ENCODE measurements at regions not wholly inside any gene's neighbourhood (a gene's known extent, or its start where the extent isn't known, plus 50 kb on each side); places are given as distances from the start of the nearest gene placed in this dataset.

- DNase-seq, result no peak
Measured at GRCh38 chr10:128916383-128916782, 550.7 kb upstream of the MGMT start.

DNA sequence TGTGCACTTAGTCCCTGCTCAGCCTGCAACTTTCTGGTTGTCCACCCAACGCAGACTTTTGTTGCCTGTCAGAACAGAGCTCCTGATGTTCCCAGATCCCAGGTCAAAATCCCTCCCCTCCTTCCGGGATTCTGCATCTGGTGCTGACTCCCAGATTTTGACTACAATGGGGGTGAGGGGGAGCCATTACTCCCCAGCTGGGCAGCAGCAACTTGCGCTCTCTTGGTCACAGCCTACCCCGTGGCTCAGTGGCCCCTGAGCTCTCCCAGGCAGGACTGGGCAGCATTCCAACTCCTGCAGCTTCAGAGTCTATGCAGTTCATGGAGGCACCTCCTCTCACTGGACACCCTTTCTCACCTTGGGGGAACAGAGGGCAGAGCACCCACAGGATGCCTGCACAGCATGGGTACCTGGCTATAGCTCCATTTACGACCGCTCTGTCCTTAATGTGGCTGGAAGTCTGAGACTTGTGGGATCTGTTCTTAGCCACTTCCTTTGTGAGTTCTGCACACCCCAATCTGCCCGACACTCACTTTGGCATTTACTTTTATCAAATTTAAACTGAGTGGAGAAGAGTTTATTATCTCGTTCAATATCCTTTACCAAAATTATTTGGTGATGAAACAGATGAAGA is 545.5 kb upstream of the MGMT start:
- DNase-seq, result no peak

DNA sequence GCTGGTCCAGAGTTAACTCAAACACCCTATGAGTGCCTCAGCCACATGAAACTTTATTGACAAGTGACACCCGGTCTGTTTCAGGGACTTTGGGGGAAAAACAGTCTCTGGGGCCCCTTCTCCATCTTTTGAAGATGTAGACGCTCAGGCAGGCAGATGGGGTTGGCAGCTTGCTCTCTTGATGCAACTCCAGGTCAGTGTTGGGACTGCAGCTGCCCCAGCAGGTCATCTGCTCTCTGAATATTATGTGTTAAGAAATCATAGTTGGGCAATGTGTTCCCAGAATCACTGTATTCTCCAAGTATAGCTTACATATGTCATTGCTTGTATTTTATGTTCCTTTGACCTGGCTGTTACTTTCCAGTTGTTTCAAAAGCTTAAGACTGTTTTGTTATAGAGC is 544.9 kb upstream of the MGMT start:
- no peak for DNase-seq

DNA sequence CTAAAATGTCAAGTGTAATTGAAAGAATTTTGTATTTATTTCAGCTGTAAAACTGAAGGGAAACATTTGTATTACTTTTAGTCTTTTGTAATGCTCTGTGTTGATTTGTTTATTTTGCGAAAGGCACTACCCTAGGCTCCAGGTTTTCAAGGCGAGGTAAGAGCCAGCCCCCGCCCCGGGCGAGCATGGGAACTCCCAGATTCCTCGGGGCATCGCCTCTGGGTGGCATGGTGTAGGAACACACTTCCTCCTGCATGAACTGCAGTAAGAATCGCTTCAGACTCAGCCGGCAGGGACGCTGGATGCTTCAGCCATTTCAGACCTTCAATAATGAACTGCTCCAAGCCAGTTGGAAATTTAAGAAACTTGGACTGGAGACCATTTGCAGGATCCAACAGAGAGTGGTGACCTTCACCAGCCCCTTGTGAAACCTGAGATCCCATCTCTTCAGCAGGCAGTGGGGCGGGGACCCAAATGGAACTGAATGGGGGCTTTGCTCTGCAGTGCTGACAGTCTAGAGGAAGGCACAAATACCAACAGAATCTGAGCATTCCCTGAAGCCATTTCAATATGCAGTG is 544.3 kb upstream of the MGMT start:
- no peak for DNase-seq

GRCh38 chr10:128924918-128925317 is 542.1 kb upstream of the MGMT start:
- no peak for DNase-seq

DNA sequence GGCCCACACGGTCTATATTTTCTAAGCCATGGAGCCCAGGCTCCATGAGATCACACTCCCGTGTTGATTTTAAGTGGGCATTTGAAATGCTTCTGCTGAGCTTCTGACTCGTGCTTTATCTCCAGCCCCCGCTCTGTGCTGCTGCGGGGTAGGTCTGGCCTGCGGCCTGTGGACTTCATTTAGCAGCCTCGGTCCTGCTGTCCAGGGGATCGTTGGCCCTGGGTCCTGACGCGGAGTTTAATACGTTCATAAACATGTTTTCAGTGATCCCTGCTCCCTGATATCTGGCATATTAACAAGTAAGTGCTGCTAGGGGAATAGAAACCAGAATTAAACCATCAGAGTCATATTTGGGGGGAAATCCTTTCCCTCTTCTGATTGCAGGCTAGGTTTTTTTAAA is 540.3 kb upstream of the MGMT start:
- no peak for DNase-seq

GRCh38 chr10:128927497-128928161 is 539.4 kb upstream of the MGMT start:
- no peak for DNase-seq

- DNase-seq, result no peak
Measured at GRCh38 chr10:128928231-128928836, 538.7 kb upstream of the MGMT start.

DNA sequence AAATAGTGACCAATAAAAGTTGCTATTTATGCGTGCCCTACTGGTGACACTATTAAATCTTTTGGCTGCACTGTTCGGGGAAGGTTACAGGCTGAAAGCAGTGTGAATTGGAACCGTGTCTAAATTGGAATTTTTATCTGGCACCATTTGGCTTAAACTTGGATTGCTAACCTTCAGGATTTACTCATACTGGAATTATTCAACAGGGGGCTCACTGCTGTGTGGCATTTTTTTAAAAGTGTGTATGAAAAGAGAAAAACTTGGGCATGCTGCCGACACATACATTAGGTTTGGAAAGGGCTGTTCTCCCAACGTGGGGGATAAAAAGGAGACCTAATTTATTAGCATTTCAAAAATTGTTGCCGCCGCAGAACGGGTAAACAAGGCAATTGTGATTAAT is 537.9 kb upstream of the MGMT start:
- DNase-seq, result no peak

- no peak for DNase-seq
Measured at GRCh38 chr10:128929767-128930166, 537.3 kb upstream of the MGMT start.

- DNase-seq, result no peak
Measured at GRCh38 chr10:128930515-128930914, 536.5 kb upstream of the MGMT start.

- DNase-seq, result no peak
Measured at GRCh38 chr10:128932071-128932820, 534.8 kb upstream of the MGMT start.

DNA sequence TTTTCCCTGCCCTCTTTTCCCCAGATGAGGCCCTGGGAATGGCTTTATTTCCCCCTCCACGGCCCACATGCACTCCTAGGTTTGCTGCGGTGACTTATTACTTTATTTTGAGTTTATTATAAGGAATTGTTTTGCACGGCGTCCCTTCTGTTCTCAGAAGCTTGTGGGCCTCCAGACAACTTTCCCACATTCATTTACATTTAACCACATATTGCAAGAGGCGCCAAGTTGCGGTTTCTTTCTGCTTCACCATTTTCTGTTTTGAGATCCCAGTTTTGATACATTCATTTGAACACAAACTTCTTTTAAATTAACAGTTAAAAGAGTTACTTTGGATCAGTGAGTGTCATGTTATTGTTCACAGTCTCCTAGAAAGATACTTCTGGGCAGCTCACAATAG is 532.5 kb upstream of the MGMT start:
- no peak for DNase-seq

DNA sequence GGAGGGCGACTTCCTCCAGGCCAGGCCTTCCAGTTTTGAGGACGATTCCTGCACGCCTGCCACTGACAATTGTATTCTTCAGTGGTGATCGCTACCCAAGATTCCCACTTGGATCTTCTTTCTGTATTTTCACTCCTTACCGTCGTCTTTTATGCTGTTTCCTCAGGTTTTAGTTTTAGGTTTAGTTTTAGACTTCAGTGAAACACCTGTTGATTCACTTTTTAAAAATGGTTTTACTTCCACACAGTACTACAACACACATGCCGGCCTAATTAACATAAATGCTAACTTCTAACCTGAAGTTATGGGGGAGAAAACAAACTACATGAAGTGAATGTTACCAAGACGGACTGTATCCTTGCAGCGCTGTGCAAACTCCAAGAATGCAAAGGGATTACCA is 530.6 kb upstream of the MGMT start:
- DNase-seq, result no peak

DNA sequence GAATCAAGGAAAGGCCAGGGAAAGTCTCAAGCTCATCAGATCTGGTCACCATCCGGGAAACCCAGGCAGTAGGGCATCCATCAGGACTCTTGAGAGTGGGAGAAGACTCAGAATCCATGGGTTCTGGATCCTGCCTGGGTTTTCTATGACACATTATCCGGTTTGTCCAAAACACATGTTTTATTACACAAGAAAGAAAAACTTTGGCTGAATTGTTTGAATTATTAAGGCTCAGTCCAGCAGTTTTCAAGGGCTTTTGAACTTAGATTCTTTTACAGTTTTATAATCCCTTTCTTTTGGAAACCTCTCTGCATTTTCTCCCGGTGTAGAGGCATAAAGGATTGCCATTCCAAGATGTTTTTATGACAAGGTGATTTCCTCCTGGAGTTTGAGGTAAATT is 528.5 kb upstream of the MGMT start:
- no peak for DNase-seq

DNA sequence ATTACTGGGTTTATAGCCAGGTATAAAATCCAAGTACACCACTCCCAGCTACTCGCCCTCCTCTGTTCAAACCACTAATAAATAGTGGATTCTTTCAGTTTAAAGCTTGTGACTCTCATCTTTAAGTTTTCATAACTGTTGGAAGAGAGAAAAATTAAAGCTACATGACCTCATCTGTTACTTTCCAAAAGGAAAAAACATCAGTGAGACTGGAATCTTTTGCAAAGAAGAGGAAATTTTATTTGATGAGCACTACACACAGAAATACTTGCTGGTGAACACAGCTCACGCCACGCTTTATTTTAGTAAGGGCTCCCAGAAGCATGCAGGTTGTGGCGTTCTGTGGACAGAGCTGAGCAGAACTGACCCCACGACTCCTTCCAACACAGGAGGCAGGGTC is 527.0 kb upstream of the MGMT start:
- DNase-seq, result no peak

- no peak for DNase-seq
Measured at GRCh38 chr10:128943111-128943510, 523.9 kb upstream of the MGMT start.

DNA sequence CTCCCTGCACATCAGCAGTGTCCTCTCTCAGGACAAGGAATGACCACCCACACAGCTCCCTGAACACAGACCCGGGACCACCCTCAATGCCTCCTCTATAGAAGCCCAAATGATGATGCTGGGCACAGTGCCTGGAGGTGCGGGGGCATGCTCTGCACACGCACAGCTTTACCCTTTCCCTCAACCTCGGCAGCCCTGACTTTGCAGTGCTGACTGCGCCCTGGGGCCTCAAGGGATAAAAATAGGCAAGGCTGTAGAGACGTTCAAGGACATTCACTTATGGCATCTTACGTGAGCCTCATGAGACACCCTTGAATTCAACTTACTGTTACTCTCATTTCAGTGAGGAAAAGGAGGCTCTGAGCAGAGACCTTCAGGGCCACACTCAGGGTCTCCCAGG is 521.6 kb upstream of the MGMT start:
- DNase-seq, result no peak

DNA sequence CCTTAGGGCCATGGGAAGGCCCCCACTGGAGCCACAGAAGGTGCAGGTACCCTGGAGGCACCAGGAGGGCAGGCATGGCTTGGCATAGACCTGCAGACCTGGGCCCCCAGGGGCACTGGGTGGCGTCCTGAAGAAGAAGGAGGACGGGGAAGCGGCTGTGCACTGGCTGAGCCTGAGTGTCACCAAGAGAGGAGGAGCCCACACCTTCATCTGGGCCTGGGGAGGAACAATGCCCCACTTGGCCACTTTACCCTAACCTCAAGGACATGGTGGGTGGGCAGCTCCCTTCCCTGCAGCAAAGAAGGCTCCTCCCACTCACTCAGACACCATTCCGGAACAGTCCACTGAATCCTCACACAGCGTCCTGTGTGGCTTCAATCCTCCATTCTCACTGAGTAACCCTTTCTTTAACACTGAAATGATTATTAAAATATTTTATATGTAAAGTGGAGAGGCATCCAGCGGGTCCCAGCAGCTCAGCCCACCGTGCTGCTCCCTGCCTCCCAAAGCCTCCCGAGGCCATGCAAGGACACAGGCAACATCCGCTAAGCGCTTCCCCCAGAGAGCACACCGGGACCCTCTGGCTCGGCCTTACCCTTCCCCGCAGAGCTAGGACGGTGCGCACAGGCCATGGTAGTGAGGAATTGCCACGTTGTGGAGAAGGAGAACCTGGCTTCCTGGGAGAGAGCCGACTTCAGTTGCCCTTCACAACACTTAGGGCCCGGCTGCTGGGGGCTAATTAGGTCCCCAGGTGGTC is 516.7 kb upstream of the MGMT start:
- DNase-seq, result no peak

- DNase-seq, result no peak
Measured at GRCh38 chr10:128950916-128951275, 516.1 kb upstream of the MGMT start.

- no peak for DNase-seq
Measured at GRCh38 chr10:128952856-128953255, 514.2 kb upstream of the MGMT start.

DNA sequence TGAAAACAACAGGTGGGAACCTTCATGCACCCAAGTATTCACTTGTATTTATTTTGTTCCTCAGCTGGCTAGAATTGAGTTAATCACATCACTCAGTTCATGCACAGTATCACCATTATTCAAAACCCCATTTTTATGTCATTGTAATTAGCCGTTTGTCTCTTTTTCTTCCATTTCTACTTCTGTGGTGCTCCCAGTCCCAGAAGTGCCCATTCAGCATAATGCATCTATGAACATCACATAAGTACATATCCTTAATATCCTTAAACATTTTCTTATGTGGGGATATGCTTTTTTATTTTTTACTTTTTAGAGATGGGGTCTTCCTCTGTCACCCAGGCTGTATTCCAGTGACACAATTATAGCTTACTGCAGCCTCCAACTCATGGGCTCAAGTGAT is 510.9 kb upstream of the MGMT start:
- DNase-seq, result no peak

DNA sequence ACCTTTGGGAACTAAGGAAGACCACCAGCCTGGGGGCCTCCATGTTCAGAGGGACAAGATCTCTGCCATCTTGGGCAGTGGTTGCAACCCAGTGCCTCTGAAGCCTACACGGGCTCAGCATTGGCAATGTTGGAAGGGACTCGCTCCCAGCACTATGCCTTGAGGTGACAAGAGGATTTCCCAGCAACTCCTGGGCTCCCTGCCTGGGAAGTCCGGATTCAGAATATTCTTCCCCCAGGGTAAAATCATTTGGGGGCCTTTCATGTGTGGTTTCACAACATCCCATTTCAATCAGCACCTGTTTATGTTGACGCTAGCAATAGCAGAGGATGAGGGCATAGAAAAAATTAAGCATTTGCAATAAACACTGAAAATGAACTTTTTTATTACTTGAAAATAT is 509.8 kb upstream of the MGMT start:
- DNase-seq, result no peak

All from activated CD4-positive, alpha-beta T cell treated with anti-CD3 and anti-CD28 coated beads, Interleukin-2, amount 50 U/mL, for 48 hours (primary cell).